Femur (tissue), 1 donor: ENCODE measurements at regions not wholly inside any gene's neighbourhood (a gene's known extent, or its start where the extent isn't known, plus 50 kb on each side); places are given as distances from the start of the nearest gene placed in this dataset.

ENCODE experiments used
- DNase-seq: peaks from one replicate; pipeline ENCODE4 v3.0.0-alpha.2; 2017

- DNase-seq: no peak
Observed at GRCh38 chr11:129324533-129325175, 51.0 kb upstream of the BARX2 start.

DNA sequence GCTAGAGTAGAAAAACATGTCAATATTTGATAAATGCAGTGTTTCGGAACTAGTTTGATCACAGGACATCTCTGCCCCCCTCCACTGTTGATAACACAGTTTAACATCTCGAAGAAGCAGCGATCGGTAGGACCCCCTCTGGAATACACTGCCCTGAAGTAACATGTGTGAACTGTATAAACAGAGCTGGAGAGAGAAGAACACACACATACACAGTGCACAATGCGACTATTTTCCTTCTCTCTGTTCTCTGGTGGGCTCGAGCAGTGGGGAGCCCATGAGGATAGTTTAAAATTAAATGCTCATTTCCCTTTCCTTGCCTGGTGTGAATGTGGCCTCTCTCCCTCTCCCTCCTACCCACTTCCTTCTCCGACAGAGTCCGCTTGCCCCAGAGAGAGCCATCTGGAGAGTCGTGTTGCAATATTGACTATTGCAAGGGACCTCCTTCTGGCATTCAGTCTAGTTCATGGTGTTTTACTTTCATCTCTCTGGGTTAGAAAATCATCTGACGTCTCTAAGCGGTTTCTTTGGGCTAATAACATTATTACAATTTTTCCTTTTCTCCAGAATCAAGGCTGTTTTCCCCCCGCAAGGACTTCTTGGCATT, 51.6 kb upstream of the BARX2 start:
- peak; percentile 47 for DNase-seq

DNA sequence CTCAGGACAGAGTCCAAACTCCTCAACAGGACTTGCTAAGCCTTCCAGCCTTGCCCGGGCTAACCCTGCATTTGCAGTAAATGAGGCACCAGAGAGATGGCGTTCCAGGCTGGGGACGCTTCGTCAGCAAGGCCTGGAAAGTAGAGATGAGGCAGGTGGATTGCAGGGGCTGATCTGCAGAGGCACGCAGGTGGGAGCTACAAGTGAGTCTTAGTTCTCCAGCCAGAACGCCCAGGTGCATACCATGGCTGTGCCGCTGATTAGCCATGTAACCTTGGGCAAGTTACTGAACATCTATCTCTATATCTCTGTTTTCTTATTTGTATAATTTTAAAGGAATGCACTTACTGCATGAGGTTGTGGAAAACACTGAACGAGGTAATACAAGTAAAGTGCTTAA, 52.7 kb upstream of the BARX2 start:
- no peak for DNase-seq

DNA sequence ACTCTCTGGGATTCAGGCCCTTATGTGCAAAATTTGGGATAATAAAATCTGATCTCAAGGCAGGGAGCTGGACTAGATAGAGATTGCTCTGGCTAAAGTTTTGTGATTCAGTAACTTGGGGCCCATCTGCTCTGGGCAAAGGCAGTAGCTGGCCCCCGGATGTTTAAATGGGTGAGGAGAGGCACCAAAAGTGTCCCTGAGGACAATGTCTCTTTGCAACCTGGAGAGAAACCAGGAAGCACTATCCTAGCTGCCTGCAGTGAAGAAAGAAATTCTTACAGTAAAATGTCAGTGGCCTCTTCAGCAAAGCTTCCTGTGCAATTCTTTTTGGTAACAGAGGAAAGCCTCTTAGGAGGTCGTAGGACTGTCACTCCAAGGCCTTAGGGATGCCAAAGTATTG, 54.6 kb upstream of the BARX2 start:
- DNase-seq: no peak

DNA sequence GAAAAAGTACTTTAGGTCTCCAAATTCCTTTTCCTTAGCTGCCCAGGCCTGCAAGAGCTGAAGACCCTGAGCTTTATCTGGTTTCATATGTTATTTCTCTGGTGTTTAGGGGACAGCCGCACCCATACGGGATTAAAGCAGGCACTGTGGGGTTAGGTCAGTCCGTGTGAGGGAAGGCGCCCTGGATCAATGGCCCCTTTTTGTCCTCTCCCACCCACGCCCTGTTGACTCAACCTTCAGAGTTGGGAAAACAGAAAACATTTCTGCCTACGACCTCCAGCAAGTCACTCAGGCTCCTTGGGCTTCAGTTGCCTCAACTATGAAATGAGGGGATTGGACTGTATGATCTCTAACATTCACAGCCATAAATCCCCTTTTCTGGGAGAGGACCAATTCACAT, 55.2 kb upstream of the BARX2 start:
- DNase-seq: no peak

DNA sequence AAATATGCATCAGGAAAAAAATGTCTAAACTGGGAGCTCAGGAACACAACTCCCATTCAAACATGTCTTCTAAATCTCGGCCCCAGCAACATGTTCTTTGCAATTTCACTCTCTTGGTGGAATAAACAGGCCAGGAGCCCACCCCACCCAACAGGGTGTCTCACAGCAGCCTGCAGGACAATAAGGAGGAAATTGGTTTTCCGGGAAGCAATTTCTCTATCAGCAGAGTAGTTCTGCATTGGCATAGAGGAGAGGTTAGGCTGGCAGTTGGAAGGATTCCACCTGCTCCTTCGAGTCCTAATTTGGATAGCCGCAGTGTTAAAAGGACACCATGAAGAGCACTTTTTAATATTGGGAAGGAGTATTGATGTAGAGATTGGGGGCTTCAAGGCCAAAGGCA, 55.9 kb upstream of the BARX2 start:
- no peak for DNase-seq

- no peak for DNase-seq
Observed at GRCh38 chr11:129319201-129319600, 56.4 kb upstream of the BARX2 start.

GRCh38 chr11:129317571-129317970, 58.1 kb upstream of the BARX2 start:
- DNase-seq: no peak

DNA sequence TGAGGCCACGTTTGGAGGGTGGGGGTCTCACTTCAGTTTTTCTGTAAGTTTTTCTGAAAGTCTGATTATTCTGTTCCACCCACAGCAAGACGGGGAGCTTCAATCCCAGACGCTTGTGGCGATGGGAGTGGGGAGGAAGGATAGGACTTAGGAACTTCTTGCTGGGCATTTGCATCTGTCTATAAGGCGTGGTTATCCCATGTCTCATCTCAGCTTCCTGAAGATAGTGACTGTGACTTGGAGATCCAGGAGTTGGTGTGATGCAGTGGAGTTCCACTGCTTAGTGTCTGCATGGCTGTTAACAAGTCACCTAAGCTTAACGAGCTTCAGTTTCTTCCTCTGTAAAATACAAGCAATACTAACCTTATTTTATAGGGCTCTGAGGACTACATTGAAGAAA, 58.9 kb upstream of the BARX2 start:
- DNase-seq: no peak

GRCh38 chr11:129315781-129316579, 59.7 kb upstream of the BARX2 start:
- no peak for DNase-seq

DNA sequence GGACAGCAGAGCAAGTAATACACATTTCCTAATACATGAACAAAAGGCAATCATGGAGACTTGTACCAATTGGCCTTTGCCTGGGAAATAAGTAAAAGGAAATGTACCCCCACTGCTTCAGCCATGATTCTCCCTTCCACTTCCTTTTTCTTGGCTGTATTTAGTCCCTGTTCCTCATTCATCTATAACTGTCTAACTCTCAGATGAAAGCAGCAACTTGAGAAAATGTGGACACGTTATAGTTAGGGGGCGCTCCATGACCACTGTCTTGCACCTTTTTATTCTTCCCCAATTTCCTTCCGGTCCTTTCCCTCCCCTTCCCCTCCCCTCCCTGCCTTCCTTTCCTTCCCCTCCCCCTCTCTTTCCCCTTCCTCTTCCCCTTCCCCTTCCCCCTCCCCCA, 61.3 kb upstream of the BARX2 start:
- DNase-seq: no peak

- DNase-seq: peak; percentile 47
Observed at GRCh38 chr11:129313541-129314297, 61.9 kb upstream of the BARX2 start.

DNA sequence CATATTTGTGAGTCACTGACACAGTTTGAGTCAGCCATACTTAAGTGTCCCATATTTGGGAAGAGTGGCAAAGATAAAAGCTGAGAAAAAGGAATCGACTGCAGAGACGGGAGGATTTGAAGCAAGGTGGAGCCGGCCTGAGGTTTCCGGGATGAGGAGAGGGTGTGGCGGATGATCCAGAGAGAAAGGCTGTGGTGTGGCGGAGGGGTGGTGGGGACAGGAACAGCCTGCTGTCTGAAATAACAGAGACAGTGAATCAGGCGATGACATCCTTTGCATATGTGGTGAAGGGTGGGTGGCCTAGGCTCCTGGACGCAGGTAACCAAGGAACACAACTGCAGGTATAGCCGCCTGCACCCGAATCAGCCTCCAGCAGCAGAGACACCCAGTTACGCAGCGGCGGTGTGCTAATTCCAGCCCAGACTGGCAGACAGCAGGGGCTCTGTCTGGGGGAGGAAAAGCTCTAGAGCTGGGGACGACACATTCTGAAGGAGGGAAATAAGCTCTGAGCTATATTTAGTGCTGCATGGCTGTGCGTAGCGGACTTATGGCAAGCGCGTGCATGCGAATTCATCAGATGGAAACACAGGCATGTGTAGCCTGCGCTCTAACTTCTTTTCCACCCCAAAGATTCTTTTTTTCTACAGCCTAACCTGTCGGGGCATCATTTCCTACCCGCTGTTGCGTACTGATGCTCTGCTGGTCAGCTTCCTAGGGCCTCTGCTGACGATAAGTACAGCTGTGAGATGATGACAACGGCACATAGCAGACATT, 62.7 kb upstream of the BARX2 start:
- DNase-seq: peak; percentile 47

DNA sequence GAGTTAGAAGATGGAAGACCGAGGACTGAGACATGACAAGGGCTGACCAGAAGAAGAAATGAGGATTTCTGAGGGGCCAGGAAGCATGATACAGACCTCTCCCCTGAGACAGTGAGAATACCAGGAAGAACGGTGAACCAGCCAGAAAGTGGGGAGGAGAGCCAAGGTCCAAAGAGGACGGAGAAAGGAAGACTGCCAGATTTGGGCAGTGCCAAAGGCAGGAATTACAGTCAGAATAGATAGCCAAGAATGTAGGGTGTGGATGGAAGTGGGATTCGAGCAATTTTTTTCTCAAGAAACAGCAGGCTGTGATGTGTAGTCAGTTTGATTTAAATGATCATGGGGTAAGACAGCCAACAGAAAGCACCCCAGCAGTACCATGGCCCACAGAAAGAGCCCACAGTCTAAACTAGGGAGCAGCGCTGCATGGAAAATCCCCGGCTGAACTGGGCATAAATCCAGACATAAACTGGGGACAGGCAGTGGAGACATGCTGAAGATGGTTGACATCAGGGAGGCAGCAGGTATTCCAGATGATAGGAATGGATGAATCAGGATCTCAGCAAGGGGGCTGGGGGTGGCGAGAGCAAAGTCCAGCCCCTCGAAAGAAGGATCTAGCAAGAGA, 67.3 kb upstream of the BARX2 start:
- DNase-seq: no peak

DNA sequence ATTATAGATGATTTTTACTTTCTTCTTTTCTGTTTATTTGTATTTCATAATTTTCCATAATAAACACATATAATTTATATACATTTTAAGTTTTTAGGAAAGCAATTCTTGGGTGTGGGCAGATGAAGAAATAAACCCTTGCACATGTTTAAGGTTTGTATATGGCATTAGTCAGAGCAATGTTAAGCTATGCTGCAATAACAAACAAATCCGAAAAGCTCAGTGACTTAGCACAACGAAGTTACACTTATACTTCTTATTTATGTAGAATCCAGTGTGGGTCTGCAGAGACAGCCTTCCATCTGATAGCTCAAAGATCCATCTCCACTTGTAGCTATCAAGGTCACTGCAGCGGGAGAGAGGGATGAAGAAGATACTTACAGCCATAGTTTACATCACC, 68.5 kb upstream of the BARX2 start:
- no peak for DNase-seq

DNA sequence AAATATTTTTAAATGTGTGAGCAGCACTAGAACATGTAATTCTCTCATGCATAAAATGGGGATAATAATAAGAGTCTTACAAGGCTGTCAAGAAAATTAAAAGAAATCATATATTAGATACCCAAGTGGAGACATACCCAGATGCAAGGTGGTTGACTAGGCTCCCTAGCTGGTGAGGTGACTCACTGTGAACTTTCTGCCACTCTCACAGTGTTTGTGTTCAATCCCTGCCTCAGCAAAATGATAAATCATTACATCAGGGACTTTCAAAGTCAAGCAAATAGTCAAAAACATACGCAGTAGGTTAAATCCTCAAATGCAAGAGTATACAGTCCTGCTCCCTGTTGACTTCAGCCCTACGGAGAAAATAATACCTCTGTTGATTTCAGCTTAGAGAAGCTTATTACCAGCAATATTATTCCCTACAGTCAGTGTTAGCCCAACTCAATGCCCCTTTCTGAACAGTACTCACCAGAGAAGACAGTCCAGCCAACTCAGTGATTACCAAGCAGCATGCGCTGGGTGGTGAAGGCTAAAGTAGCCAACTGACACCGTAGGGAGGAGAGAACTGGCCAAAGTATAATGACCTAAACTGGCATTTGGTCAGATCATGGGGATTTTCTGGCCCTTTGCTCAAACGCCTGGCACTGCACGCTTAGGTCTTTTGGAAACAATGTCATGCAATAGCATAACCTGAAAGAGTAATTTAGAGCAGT, 73.1 kb upstream of the BARX2 start:
- DNase-seq: no peak

GRCh38 chr11:129300099-129300498, 75.5 kb upstream of the BARX2 start:
- no peak for DNase-seq

DNA sequence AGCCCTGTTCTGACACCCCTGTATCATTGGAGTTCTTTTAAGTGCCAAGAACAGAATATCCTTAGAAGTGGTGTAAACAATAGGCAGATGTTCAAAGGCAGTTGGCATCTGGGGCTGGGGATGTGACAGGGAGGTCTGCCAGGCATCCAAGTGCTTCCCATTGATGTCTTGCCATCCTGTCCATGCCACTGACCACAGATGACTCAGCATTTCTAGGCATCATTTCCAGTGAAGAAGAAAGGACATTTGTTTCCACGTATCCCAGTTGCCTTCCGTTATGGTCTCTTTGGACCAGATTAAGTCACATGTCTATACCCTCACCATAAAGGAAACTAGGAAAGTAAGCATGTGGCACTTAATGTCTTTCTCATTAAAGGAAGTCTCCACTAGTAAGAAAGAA, 76.7 kb upstream of the BARX2 start:
- DNase-seq: no peak

DNA sequence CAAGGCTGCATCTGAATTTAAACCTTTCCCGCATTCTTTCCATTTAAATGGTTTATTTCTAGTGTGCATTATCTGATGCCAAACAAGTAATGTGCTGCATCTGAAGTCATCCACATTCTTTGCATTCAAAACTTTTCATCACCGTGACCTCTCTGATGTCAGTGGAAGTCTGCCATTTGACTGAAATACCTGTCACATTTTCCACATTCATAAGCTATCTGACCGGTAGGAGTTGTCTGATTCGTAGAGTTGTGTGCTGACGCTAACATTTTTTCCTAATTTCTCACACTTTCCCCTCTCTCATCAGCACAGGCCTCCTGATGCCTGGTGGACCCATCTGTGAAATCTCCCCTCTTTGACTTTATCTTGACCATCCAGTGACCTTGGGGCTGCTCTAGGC, 79.9 kb upstream of the BARX2 start:
- DNase-seq: no peak

DNA sequence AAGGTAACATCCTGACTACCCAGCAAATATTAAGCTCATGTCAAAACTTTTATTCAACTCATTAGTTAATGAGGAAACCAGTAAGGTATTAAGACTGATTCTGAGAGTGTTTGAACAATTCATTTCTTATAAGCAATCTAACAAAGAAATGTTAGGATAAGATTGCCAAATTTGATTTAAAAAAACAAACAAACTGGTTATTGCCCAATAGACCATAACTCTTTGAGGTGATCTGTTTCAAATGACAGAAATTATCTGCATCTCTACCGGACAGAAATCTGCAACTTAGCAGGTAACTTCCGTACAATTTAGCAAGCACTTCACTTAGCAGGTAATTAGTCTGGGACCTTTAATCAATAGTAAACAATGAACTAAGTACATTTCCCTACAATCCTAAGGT, 82.9 kb upstream of the BARX2 start:
- DNase-seq: no peak

GRCh38 chr11:129292092-129292491, 83.6 kb upstream of the BARX2 start:
- no peak for DNase-seq

- DNase-seq: peak; percentile 55
Observed at GRCh38 chr11:129291546-129291945, 84.1 kb upstream of the BARX2 start.
